Ishikawa (cell line): ENCODE measurements at regions not wholly inside any gene's neighbourhood (a gene's known extent, or its start where the extent isn't known, plus 50 kb on each side); places are given as distances from the start of the nearest gene placed in this dataset.

Source experiments
- RAD21 ChIP-seq: IDR thresholded peaks from 2 replicates; pipeline ENCODE4 v1.6.1; 2012; ENCODE audit warnings: low read depth
- YY1 ChIP-seq: IDR thresholded peaks from 2 replicates; pipeline ENCODE4 v1.6.1; 2012; ENCODE audit warnings: low read depth
- TF ChIP-seq, protein P1 (sequence below): IDR thresholded peaks from 2 replicates; pipeline ENCODE4 v1.6.1; 2012; ENCODE audit warnings: low read depth, mild to moderate bottlenecking

DNA sequence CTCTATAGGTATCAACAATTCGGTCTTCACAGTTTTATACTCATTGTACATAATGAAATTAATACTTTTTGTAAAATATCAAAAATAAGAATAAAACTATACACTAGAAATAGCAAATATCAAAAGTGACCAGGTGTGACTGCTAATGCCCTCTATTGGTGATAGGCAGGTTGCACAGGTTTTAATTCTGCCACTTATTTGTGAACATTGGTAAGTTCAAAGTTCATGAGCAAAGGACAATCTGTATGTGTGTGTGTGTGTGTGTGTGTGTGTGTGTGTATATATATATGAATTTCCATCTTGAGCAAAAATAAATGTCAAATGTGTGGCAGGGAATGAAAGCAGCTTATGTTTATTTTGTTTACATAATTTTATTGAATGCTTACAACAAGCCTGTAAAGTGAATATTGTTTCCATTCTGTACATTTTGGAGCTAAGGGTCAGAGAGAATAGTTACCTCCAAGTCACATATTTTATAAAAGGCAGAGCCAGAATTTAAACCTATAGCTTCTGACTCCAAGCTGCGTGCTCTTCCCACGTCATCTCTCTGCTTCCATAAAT is 537.4 kb downstream of the CPS1 start:
- TF ChIP-seq YY1 (no peak), RAD21 (no peak; the same call in 1 of the 2 replicates)
- TF ChIP-seq, protein P1, sequence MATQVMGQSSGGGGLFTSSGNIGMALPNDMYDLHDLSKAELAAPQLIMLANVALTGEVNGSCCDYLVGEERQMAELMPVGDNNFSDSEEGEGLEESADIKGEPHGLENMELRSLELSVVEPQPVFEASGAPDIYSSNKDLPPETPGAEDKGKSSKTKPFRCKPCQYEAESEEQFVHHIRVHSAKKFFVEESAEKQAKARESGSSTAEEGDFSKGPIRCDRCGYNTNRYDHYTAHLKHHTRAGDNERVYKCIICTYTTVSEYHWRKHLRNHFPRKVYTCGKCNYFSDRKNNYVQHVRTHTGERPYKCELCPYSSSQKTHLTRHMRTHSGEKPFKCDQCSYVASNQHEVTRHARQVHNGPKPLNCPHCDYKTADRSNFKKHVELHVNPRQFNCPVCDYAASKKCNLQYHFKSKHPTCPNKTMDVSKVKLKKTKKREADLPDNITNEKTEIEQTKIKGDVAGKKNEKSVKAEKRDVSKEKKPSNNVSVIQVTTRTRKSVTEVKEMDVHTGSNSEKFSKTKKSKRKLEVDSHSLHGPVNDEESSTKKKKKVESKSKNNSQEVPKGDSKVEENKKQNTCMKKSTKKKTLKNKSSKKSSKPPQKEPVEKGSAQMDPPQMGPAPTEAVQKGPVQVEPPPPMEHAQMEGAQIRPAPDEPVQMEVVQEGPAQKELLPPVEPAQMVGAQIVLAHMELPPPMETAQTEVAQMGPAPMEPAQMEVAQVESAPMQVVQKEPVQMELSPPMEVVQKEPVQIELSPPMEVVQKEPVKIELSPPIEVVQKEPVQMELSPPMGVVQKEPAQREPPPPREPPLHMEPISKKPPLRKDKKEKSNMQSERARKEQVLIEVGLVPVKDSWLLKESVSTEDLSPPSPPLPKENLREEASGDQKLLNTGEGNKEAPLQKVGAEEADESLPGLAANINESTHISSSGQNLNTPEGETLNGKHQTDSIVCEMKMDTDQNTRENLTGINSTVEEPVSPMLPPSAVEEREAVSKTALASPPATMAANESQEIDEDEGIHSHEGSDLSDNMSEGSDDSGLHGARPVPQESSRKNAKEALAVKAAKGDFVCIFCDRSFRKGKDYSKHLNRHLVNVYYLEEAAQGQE: no peak
